ENCODE measurements at regions not wholly inside any gene's neighbourhood (a gene's known extent, or its start where the extent isn't known, plus 50 kb on each side); places are given as distances from the start of the nearest gene placed in this dataset.

GRCh38 chr12:59040043-59040442 lies 119.7 kb upstream of the LRIG3 start:
- no peak for TF ChIP-seq CTCF (IDR thresholded peaks at IDR 0.05)
- no peak for TF ChIP-seq POLR2A (IDR thresholded peaks at IDR 0.05)

Data from Peyer's patch (tissue), 4 donors.